Transverse colon (tissue), 4 donors: ENCODE measurements at regions not wholly inside any gene's neighbourhood (a gene's known extent, or its start where the extent isn't known, plus 50 kb on each side); places are given as distances from the start of the nearest gene placed in this dataset.

ENCODE experiments used
- DNase-seq: peaks from one replicate; pipeline ENCODE4 v3.0.0-alpha.2; 2019
- H3K27ac ChIP-seq, 4 donors: fragments of 200-600 bp; sonication (generic); 2 replicates each; pipeline ENCODE4 v1.5.1; 2016 to 2018; ENCODE audit warnings: inconsistent platforms in 4 of 4
- H3K27me3 ChIP-seq: fragments of 200-600 bp; sonication (generic); 2 replicates; pipeline ENCODE4 v1.5.1; 2017; ENCODE audit warnings: inconsistent platforms
- H3K36me3 ChIP-seq, 4 donors: fragments of 200-600 bp; sonication (generic); 2 replicates each; pipeline ENCODE4 v1.5.1; 2017 to 2019; ENCODE audit warnings: inconsistent platforms in 4 of 4
- H3K4me1 ChIP-seq, 4 donors: fragments of 200-600 bp; sonication (generic); 2 replicates each; pipeline ENCODE4 v1.5.1; 2017 to 2020; ENCODE audit warnings: inconsistent platforms in 4 of 4
- H3K4me3 ChIP-seq, 4 donors: fragments of 200-600 bp; sonication (generic); 1 replicate in 1 of 4; 2 replicates in 3 of 4; pipeline versions ENCODE4 v1.5.1 to v1.6.1; 2017 to 2019; ENCODE audit warnings: inconsistent platforms in 4 of 4
- H3K9me3 ChIP-seq, 2 donors: fragments of 200-600 bp; sonication (generic); 2 replicates each; pipeline ENCODE4 v1.5.1; 2017 to 2019; ENCODE audit warnings: inconsistent platforms in 2 of 2
- EP300 ChIP-seq: sonication (generic); formaldehyde crosslinking; IDR thresholded peaks from one replicate; pipeline ENCODE4 v1.6.1; 2017; ENCODE audit warnings: antibody characterized with exemption, low read depth
- POLR2A ChIP-seq: fragments of 450-650 bp; IDR thresholded peaks from one replicate; pipeline ENCODE4 v1.6.1; 2016; ENCODE audit warnings: antibody characterized with exemption, mild to moderate bottlenecking, moderate library complexity
- POLR2AphosphoS5 ChIP-seq, 3 donors: sonication (generic); formaldehyde crosslinking; IDR thresholded peaks; one replicate each; pipeline ENCODE4 v1.6.1; 2016; ENCODE audit warnings: antibody characterized with exemption in 3 of 3
- WGBS, 2 donors: methylation state at CpG; one replicate each; pipeline ENCODE4 v1.1.5; 2018; ENCODE audit warnings: low coverage in 1 of 2; 5-methylcytosine and 5-hydroxymethylcytosine counted together
- in situ Hi-C, 4 donors: fragments of 200-750 bp; cut with MboI; loops; one replicate each; pipeline versions ENCODE4 v1.15.0 to v1.15.1; 2017; ENCODE audit warnings: low sequenced_read_pairs in 3 of 4, low pct_ligation_motif_present in 1 of 4, low pct_unique_long_range_greater_than_20kb in 1 of 4
- intact Hi-C: fragments of 100-400 bp; cut with DNase I; formaldehyde crosslinking; loops from one replicate; pipeline ENCODE4 v1.15.1; 2023; ENCODE audit warnings: low total_unique reads
- TF ChIP-seq, protein P1 (sequence below), 5 experiments: fragments of 200-600 bp in 3 of 5; fragments of 450-650 bp in 2 of 5; sonication (generic) in 3 of 5; IDR thresholded peaks; 1 replicate in 2 of 5; 2 replicates in 3 of 5; pipeline ENCODE4 v1.5.1; 2016 to 2017; ENCODE audit warnings: antibody characterized with exemption in 5 of 5, inconsistent platforms in 3 of 5, mild to moderate bottlenecking in 2 of 5, moderate library complexity in 1 of 5

- Histone ChIP-seq H3K36me3 (no peaks in the 10 kb centered on the region), H3K27ac (peak overlapping the region in 2 of 4 donors; percentile 0 to 7), H3K9me3 (no peaks in the 10 kb centered on the region), H3K27me3 (no peaks in the 10 kb centered on the region), H3K4me3 (no peak overlapping the region), H3K4me1 (peaks cover 0 to 18% (median 3%) of the 10 kb centered on the region in 4 donors)
- intact Hi-C loops (loop anchor here (1.0 kb wide), 1 partner anchor 412 kb away; no protein-coding TSS in a partner anchor), in situ Hi-C loops (loop anchor here (10.0 to 25.0 kb wide), 2 partner anchors 418 to 526 kb away; no protein-coding TSS in a partner anchor)
- TF ChIP-seq, protein P1, sequence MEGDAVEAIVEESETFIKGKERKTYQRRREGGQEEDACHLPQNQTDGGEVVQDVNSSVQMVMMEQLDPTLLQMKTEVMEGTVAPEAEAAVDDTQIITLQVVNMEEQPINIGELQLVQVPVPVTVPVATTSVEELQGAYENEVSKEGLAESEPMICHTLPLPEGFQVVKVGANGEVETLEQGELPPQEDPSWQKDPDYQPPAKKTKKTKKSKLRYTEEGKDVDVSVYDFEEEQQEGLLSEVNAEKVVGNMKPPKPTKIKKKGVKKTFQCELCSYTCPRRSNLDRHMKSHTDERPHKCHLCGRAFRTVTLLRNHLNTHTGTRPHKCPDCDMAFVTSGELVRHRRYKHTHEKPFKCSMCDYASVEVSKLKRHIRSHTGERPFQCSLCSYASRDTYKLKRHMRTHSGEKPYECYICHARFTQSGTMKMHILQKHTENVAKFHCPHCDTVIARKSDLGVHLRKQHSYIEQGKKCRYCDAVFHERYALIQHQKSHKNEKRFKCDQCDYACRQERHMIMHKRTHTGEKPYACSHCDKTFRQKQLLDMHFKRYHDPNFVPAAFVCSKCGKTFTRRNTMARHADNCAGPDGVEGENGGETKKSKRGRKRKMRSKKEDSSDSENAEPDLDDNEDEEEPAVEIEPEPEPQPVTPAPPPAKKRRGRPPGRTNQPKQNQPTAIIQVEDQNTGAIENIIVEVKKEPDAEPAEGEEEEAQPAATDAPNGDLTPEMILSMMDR (IDR thresholded peaks at IDR 0.05): peak; percentile 74 to 86 (median 83)
- no peak for TF ChIP-seq POLR2A
- DNase-seq: peak; percentile 78
- WGBS, 2 donors: 27 to 32% methylated on average over 13 to 15 of the region's 15 CpGs
These were observed 169.8 kb upstream of the RAI14 start for GRCh38 chr5:34486160-34486848.

- TF ChIP-seq POLR2A (no peak), POLR2AphosphoS5 (IDR thresholded peaks at IDR 0.05) (no peak), EP300 (no peak)
- TF ChIP-seq, protein P1 (IDR thresholded peaks at IDR 0.05): no peak
- Histone ChIP-seq H3K36me3 (no peaks in the 10 kb centered on the region), H3K27me3 (no peaks in the 10 kb centered on the region), H3K9me3 (no peaks in the 10 kb centered on the region), H3K27ac (peak overlapping the region in 2 of 4 donors; percentile 48 to 56), H3K4me1 (peaks cover 0 to 18% (median 4%) of the 10 kb centered on the region in 4 donors), H3K4me3 (no peak overlapping the region)
- 36 to 40% methylated on average over 2 of the region's 2 CpGs for WGBS, 2 donors
- no peak for DNase-seq
- intact Hi-C loops (loop anchor here (1.0 kb wide), 1 partner anchor 411 kb away; no protein-coding TSS in a partner anchor), in situ Hi-C loops (loop anchor here (10.0 to 25.0 kb wide), 2 partner anchors 418 to 525 kb away; no protein-coding TSS in a partner anchor)
These were observed 169.3 kb upstream of the RAI14 start for GRCh38 chr5:34486849-34487158.

DNA sequence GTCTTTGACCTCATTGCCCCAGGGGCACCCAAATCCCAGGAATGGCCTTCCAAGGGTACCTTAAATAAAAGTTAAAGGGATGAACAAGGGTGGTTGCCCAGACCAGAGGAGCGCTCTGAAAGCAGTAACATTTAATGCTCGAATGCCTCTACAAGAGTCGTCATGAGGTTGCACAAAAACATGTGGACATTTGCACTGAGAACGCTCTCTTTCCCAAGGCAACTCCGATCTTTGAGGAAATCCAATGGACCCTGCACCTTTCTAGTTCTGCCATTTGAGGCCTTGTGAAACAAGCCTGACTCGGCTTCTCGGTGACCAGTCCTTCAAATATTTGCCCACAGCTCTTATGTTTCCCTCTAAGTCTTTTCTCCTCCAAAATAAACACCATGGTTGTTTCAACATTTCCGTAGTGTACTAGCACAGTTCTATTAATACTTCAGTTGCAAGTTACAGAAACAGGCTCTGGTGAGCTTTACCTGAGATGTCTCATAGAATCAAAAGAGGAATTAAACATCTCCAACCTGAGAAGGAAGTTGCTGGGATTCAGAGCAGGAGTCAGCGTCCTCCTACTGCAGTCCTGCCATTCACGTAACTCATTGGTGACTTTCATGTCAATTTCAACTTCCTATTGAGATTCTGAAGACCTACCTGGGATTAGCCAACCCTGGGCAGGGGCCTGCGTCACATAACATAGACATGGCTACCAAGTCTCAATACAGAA lies 168.8 kb upstream of the RAI14 start:
- peak overlapping the region; percentile 31 to 56 (median 52) for H3K27ac ChIP-seq
- in situ Hi-C loops (loop anchor here (10.0 to 25.0 kb wide), 2 partner anchors 417 to 525 kb away; no protein-coding TSS in a partner anchor), intact Hi-C loops (no loop called here)
- H3K27me3 ChIP-seq: no peaks in the 10 kb centered on the region
- H3K4me3 ChIP-seq: no peak overlapping the region
- TF ChIP-seq POLR2A (no peak), POLR2AphosphoS5 (IDR thresholded peaks at IDR 0.05) (peak in 1 of 3 donors; percentile 12)
- DNase-seq: no peak
- WGBS, 2 donors: 85 to 94% methylated on average over 6 to 11 of the region's 11 CpGs
- H3K4me1 ChIP-seq: peaks cover 0 to 18% (median 4%) of the 10 kb centered on the region in 4 donors
- H3K9me3 ChIP-seq: no peaks in the 10 kb centered on the region
- H3K36me3 ChIP-seq: no peaks in the 10 kb centered on the region

DNA sequence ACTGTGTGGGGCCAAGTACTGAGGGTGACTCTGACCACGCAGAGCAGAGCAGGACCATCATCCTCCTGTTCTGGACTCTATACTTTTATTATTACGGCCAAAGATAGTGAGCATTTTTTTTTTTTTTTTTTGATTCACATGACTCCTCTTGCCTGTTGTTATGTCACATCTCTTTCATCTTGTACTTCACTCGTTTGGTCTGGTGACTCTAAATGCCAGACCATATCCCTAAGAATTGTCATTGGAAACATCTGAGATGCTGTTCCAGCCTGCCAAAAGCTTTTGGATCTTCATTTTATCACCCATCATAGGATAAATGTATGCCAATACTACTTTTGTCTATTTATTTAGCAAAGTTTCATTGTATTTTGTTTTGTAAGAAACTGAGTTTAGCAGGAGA lies 168.2 kb upstream of the RAI14 start:
- intact Hi-C loops: no loop called here
- WGBS, 2 donors: 76 to 80% methylated on average over 2 to 3 of the region's 3 CpGs
- H3K27me3 ChIP-seq: no peaks in the 10 kb centered on the region
- TF ChIP-seq POLR2AphosphoS5 (IDR thresholded peaks at IDR 0.05) (no peak), POLR2A (no peak)
- TF ChIP-seq, protein P1 (IDR thresholded peaks at IDR 0.05): no peak
- H3K9me3 ChIP-seq: no peaks in the 10 kb centered on the region
- no peaks in the 10 kb centered on the region for H3K36me3 ChIP-seq
- in situ Hi-C loops: loop anchor here (10.0 to 25.0 kb wide), 2 partner anchors 417 to 524 kb away; no protein-coding TSS in a partner anchor
- no peak overlapping the region for H3K4me3 ChIP-seq
- peak overlapping the region; percentile 31 to 56 (median 52) for H3K27ac ChIP-seq
- H3K4me1 ChIP-seq: peaks cover 0 to 18% (median 4%) of the 10 kb centered on the region in 4 donors
- DNase-seq: no peak
